ENCODE measurements at regions not wholly inside any gene's neighbourhood (a gene's known extent, or its start where the extent isn't known, plus 50 kb on each side); places are given as distances from the start of the nearest gene placed in this dataset.

DNA sequence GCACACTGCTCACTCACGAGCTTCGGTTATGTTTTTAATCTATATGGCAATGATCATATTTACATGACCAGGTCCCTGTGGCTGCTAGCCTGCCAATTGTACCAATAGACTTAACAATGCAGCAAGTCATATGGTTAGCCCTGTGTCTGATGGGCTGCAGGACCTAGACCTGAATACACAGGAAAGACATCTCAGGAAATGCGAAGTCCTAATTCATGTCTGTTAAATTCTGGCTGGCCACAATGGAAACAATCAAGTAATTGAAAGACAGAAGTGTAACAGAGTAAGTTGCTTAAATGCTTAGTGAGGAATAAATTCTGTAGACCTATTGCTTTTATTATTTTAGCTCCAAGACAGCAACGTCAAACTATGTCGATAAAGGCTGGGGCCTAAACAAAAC, 112.4 kb upstream of the FZD8 start:
- DNase-seq = no peak

GRCh38 chr10:35752469-35753461, 110.7 kb upstream of the FZD8 start:
- no peak for DNase-seq

DNA sequence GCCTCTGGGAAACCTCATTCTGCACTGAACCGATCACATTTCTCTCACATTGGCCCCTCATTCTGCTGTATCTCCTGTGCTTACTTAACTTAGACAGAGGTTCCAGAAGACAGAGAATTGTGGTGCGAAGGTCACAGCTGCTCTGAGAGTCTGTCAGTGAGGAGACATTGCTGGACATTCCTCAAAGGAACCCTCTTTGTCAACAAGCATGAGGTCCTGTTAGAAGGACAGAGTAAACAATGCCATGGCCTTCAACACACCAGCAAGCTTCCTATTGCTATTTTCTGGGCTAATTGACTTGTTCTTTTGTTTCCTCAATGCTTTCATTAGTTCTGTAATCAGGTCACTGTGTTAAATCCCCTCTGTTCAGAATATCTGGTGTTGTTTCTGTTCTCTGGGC, 109.3 kb upstream of the FZD8 start:
- DNase-seq = no peak

- DNase-seq = no peak
These were observed 107.1 kb upstream of the FZD8 start for GRCh38 chr10:35749230-35749629.

- DNase-seq = no peak
These were observed 103.7 kb upstream of the FZD8 start for GRCh38 chr10:35745617-35746403.

DNA sequence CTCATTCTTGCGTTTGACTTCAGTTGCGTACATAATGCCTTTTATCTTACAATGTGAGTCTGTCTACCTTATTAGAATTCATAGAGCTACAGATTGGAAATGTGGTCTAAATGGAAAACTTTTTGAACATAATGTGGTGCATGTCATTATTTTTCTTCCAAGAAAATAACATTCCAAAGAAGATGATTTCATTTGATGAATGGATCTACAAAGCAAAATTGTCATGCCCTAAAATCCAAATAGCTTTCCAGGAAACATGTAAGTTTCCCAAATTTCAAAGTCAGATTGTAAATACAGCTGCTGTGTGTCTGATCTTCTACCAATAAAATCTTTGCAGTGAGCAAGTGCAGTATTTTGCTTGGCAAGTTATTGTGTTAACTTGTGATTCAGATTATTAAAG, 101.8 kb upstream of the FZD8 start:
- DNase-seq = no peak

- no peak for DNase-seq
These were observed 101.3 kb upstream of the FZD8 start for GRCh38 chr10:35743351-35743750.

DNA sequence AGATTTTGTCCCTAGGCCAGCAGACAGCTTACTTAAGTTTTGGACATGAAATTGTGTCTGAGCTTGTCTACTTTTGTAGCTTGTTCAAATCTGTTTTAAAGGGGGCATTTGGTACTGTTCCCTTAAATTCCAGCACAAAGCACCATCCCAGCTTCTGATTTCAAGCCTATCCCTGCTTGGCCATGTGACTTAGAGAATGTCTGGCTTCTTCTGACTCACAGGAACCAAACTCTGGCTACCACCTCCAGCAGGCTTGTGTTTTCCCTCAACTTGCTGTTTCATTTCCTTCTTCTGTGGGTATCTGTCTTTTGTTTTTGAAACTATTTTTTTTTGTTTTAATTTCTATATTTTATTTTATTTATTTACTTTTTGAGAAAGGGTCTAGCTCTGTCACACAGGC, 97.9 kb upstream of the FZD8 start:
- no peak for DNase-seq

DNA sequence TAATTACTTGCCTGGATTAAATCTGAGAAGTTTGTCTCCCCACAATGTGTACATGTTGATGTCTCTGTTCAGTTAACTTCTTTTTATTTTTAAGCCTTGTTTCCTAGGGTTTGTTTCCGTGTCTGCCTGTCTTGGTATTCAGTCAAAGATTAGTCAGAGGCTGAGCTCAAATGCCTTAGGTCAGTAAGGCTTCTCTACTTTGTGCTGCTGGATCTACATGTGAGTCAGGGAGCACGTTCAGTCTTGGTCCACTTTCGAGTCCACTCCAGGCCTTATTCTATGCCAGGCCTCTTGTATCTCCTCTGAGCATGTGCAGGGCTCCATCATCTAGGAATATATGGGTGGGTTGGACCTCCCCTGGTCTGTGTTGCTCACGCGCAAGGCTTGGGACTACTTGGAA, 93.3 kb upstream of the FZD8 start:
- DNase-seq = no peak

DNA sequence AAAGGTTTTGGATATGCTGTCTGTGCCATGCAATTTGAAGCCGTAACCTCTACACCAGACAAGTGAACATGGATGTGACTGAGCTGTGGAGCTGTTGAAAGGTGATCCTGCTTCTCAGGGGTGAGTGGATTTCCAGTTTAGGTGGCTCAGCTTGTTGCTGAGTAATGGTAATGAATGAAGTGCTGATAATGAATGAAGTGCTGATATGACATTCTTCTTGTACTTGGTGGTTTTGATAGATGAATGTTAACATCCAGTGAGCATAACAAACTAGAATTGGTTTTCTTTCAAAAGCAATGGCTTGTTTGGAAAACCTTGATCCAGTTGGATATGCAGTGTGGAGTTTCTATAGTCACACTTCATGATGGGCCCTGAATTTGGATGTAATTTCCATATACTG, 89.7 kb upstream of the FZD8 start:
- no peak for DNase-seq

- no peak for DNase-seq
These were observed 86.2 kb upstream of the FZD8 start for GRCh38 chr10:35728341-35728740.

DNA sequence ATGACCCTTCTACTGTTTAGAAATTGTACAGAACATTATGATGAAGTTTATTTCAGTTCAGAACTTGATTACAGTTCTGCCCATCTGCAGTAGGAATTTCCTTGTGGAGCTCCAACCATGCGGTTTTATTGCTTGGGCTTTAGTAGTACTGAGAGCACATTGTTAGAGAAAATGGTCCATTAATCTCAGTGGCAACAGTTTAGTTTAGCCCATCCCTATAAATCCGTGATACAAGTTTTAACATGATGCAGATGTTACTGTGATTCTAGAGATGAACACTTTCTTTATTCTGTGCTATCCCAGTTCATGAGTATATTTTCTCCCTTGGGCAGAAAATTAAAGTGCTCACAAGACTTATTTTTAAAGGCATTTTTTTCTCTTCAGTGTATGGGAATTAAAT, 84.8 kb upstream of the FZD8 start:
- DNase-seq = no peak

DNA sequence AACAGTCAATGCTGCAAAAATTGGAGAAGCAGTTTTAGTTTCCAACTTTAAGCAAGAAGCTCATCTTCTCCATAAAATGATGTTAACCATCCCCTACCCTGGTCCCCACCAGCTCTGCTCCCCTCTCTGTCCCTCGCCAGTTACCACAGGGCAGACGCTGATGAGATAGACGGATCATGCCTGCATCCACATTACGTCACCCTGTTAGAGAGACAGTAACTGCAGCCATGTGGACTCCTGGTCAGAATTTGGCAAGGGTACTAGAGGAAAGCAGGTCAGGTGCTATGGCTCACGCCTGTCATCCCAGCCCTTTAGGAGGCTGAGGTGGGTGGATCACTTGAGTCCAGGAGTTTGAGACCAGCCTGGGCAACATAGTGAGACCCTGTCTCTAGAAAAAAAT, 81.9 kb upstream of the FZD8 start:
- DNase-seq = no peak

- DNase-seq = no peak
These were observed 81.0 kb upstream of the FZD8 start for GRCh38 chr10:35723059-35723458.

- no peak for DNase-seq
These were observed 80.5 kb upstream of the FZD8 start for GRCh38 chr10:35722636-35723035.

DNA sequence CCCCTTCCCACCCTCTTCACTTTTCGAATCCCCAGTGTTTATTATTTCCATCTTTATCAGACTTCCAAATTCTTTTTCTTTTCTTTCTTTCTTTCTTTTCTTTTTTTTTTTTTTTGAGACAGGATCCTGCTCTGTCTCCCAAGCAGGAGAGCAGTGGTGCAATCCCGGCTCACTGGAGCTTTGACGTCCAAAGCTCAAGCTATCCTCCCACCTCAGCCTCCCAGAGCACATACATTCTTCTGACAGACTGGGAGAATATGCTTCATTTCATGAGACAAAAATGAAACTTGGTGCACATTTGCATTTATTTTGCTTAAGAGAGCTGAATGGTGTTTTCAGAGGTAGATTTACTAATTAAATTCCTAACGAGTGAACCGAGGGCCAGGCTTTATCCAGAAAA, 80.1 kb upstream of the FZD8 start:
- no peak for DNase-seq

GRCh38 chr10:35720366-35720765, 78.3 kb upstream of the FZD8 start:
- DNase-seq = no peak

DNA sequence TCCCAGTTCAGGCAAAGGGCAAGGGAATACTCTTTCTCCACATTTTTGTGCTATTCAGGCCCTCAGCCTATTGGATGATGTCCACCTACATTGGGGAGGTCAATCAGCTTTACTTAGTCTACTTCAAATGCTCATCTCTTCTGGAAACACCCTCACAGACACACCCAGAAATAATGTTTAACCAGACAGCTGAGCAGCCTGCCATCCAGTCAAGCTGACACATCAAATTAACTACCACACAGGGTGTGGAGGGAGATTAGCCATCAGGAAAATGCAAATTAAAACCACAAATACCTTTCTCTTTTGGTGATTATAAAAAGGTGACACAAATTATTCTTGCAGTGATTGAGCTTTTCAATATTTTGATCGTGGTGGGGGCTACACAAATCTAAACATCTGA, 74.7 kb upstream of the FZD8 start:
- no peak for DNase-seq

GRCh38 chr10:35712486-35712885, 70.4 kb upstream of the FZD8 start:
- DNase-seq = no peak

GRCh38 chr10:35711615-35712411, 69.7 kb upstream of the FZD8 start:
- no peak for DNase-seq

GRCh38 chr10:35707642-35708425, 65.7 kb upstream of the FZD8 start:
- no peak for DNase-seq

DNA sequence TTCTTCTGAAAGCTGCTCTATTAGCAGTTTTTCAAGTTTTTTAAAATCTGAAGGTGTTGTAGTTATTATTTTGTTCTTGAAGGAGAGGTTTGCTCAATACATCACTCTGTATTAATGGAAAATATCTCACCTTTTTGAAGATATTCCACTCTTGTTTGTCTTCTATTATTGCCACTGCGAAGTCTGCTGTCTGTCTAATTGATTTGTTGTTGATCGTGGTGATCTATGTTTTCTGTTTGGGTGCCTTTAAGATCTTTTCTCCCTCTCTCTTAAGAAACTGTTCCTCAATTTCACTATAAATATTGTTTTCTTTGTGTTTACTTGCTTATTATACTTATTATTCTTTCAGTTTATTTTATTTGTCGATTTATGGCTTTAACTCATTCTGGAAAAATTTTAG, 64.9 kb upstream of the FZD8 start:
- no peak for DNase-seq
